ENCODE measurements at regions not wholly inside any gene's neighbourhood (a gene's known extent, or its start where the extent isn't known, plus 50 kb on each side); places are given as distances from the start of the nearest gene placed in this dataset.

GRCh38 chr2:22950431-22950830, 434.5 kb upstream of the KLHL29 start:
- DNase-seq: no peak
- H3K27me3 ChIP-seq: no peaks in the 10 kb centered on the region
- no peak for TF ChIP-seq CTCF (IDR thresholded peaks at IDR 0.05)
- TF ChIP-seq POLR2A (IDR thresholded peaks at IDR 0.05): no peak
- no peaks in the 10 kb centered on the region for H3K36me3 ChIP-seq (ENCODE audit: low read depth, missing control alignments)
- H3K27ac ChIP-seq: no peak overlapping the region
- H3K4me3 ChIP-seq: no peak overlapping the region
- no peaks in the 10 kb centered on the region for H3K9me3 ChIP-seq
- H3K4me1 ChIP-seq: no peaks in the 10 kb centered on the region
- intact Hi-C loops (cut with DNase I; ENCODE audit: low total_unique reads): no loop called here
- WGBS, 2 donors: 47 to 60% methylated on average over 2 of the region's 2 CpGs

- no peaks in the 10 kb centered on the region for H3K27me3 ChIP-seq
- WGBS, 2 donors: 72 to 77% methylated on average over 6 of the region's 6 CpGs
- DNase-seq: no peak
- no peaks in the 10 kb centered on the region for H3K36me3 ChIP-seq (ENCODE audit: low read depth, missing control alignments)
- H3K9me3 ChIP-seq: no peaks in the 10 kb centered on the region
- H3K4me3 ChIP-seq: no peak overlapping the region
- TF ChIP-seq POLR2A (IDR thresholded peaks at IDR 0.05): no peak
- TF ChIP-seq CTCF (IDR thresholded peaks at IDR 0.05): no peak
- no peak overlapping the region for H3K27ac ChIP-seq
- H3K4me1 ChIP-seq: no peaks in the 10 kb centered on the region
- intact Hi-C loops (cut with DNase I; ENCODE audit: low total_unique reads): no loop called here
These were observed 432.2 kb upstream of the KLHL29 start for GRCh38 chr2:22952656-22953225.

DNA sequence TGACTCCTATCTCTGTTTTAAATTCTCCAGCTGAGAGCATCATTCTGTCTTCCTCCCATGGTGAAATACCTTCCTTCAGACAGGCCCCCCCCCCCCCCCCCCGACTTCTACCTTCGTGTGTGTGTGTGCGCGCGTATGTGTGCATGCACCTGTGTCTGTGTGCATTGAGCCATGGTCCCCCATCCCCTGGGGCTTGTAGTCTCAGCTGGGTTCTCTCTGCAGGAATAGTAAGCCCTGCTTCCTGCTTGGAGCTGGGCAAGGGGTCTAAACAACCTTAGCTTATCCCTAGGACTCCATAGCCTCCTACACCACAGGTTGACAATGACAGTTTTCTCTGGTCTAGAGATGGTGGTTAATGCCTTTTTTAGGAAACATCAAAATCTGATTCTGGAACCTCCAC, 427.5 kb upstream of the KLHL29 start:
- H3K27me3 ChIP-seq: no peaks in the 10 kb centered on the region
- no peak for DNase-seq
- H3K27ac ChIP-seq: no peak overlapping the region
- H3K4me3 ChIP-seq: no peak overlapping the region
- intact Hi-C loops (cut with DNase I; ENCODE audit: low total_unique reads): no loop called here
- TF ChIP-seq CTCF (IDR thresholded peaks at IDR 0.05): no peak
- no peak for TF ChIP-seq POLR2A (IDR thresholded peaks at IDR 0.05)
- 73 to 90% methylated on average over 5 of the region's 5 CpGs for WGBS, 2 donors
- H3K36me3 ChIP-seq (ENCODE audit: low read depth, missing control alignments): no peaks in the 10 kb centered on the region
- no peaks in the 10 kb centered on the region for H3K4me1 ChIP-seq
- no peaks in the 10 kb centered on the region for H3K9me3 ChIP-seq

DNA sequence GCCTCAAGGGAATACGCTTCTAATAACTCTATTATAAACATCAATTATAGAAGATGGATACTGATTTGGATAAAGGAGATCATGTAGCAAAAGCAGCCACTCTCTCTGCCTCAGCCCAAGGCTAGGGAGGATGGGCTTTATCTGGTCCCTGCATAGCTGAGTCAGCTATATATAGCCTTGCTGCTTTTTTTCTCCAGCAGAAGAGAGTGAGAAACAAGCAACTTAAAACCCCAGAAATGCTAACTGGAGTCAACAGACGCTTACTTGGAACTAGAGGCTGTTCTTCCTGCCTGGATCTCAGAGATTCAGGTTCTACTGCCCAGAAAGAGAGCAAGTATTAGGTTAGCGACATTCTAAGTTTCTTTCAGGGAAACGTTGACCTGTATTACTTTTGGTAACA, 426.7 kb upstream of the KLHL29 start:
- no peaks in the 10 kb centered on the region for H3K9me3 ChIP-seq
- no peak overlapping the region for H3K4me3 ChIP-seq
- intact Hi-C loops (cut with DNase I; ENCODE audit: low total_unique reads): no loop called here
- TF ChIP-seq POLR2A (IDR thresholded peaks at IDR 0.05) (no peak), CTCF (IDR thresholded peaks at IDR 0.05) (no peak)
- no peaks in the 10 kb centered on the region for H3K4me1 ChIP-seq
- WGBS, 2 donors: 83 to 86% methylated on average over 4 of the region's 4 CpGs
- H3K27ac ChIP-seq: no peak overlapping the region
- no peaks in the 10 kb centered on the region for H3K27me3 ChIP-seq
- no peaks in the 10 kb centered on the region for H3K36me3 ChIP-seq (ENCODE audit: low read depth, missing control alignments)
- DNase-seq: no peak

DNA sequence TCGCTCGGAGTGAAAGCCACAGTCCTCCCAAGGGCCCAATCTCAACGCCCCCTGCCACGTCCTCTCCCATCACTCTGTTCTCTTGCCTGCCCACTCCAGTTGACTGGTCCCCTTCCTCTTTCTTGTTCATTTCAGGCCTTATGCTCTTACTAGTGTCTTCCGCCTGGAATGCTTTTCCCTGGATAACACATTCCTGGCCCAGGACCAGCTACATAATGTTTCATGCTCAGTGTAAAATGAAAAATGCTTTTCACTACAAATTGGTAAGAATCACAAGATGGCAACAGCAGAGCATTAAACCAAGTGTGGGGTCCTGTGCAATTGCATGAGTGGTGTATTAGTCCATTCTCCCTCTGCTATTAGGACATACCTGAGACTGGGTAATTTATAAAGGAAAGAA, 417.2 kb upstream of the KLHL29 start:
- WGBS, 2 donors: 87 to 94% methylated on average over 5 of the region's 5 CpGs
- Histone ChIP-seq H3K9me3 (no peaks in the 10 kb centered on the region), H3K27me3 (no peaks in the 10 kb centered on the region), H3K4me3 (no peak overlapping the region), H3K27ac (no peak overlapping the region), H3K4me1 (no peaks in the 10 kb centered on the region), H3K36me3 (ENCODE audit: low read depth, missing control alignments) (no peaks in the 10 kb centered on the region)
- intact Hi-C loops (cut with DNase I; ENCODE audit: low total_unique reads): no loop called here
- DNase-seq: no peak
- TF ChIP-seq CTCF (IDR thresholded peaks at IDR 0.05): no peak
- no peak for TF ChIP-seq POLR2A (IDR thresholded peaks at IDR 0.05)

Measured in testis (tissue), 2 donors.